Karpas-422 (cell line): ENCODE measurements at regions not wholly inside any gene's neighbourhood (a gene's known extent, or its start where the extent isn't known, plus 50 kb on each side); places are given as distances from the start of the nearest gene placed in this dataset.

Experiments
- DNase-seq: peaks from one replicate; pipeline ENCODE4 v3.0.0-alpha.2; 2015
- H2AFZ ChIP-seq: fragments of 200-600 bp; sonication (generic); 2 replicates; pipeline ENCODE4 v1.6.1; 2014; ENCODE audit warnings: antibody characterized with exemption, low read length, mixed read lengths
- H3K27ac ChIP-seq: fragments of 200-600 bp; sonication (generic); 2 replicates; pipeline ENCODE4 v1.5.1; 2014; ENCODE audit warnings: mild to moderate bottlenecking, low read length, moderate library complexity
- H3K27me3 ChIP-seq: fragments of 200-600 bp; sonication (generic); 2 replicates; pipeline ENCODE4 v1.6.1; 2014; ENCODE audit warnings: low read length, mixed read lengths
- H3K36me3 ChIP-seq: fragments of 200-600 bp; sonication (generic); 2 replicates; pipeline ENCODE4 v1.6.1; 2014; ENCODE audit warnings: low read length, mixed read lengths; ENCODE audit not compliant: insufficient read depth
- H3K4me1 ChIP-seq: fragments of 200-600 bp; sonication (generic); 2 replicates; pipeline ENCODE4 v1.6.1; 2014; ENCODE audit warnings: mild to moderate bottlenecking, low read length, mixed read lengths
- H3K4me2 ChIP-seq: fragments of 200-600 bp; sonication (generic); 2 replicates; pipeline ENCODE4 v1.6.1; 2014; ENCODE audit warnings: low read length, low read depth, mild to moderate bottlenecking; ENCODE audit not compliant: poor library complexity, severe bottlenecking
- H3K4me3 ChIP-seq: fragments of 200-600 bp; sonication (generic); 2 replicates; pipeline ENCODE4 v1.5.1; 2014; ENCODE audit warnings: mild to moderate bottlenecking, antibody characterized with exemption, low read length, mixed read lengths
- H3K79me2 ChIP-seq: fragments of 200-600 bp; sonication (generic); 2 replicates; pipeline ENCODE4 v1.6.1; 2014; ENCODE audit warnings: mild to moderate bottlenecking, low read length, mixed read lengths
- H3K9ac ChIP-seq: fragments of 200-600 bp; sonication (generic); 2 replicates; pipeline ENCODE4 v1.6.0; 2014; ENCODE audit warnings: low read length
- H3K9me2 ChIP-seq: fragments of 200-600 bp; sonication (generic), shearing (Covaris generic); replicated peaks from 2 replicates; pipeline ENCODE4 v1.6.0; 2014; ENCODE audit warnings: mild to moderate bottlenecking, low read length, moderate library complexity; ENCODE audit not compliant: insufficient read depth
- H3K9me3 ChIP-seq: fragments of 300-700, 200-600 bp; sonication (generic); 2 replicates; pipeline ENCODE4 v1.6.1; 2014; ENCODE audit warnings: low read length, mixed read lengths
- H4K20me1 ChIP-seq: fragments of 200-600 bp; sonication (generic); 2 replicates; pipeline ENCODE4 v1.6.1; 2014; ENCODE audit warnings: mild to moderate bottlenecking, antibody characterized with exemption, low read length, low read depth; ENCODE audit not compliant: insufficient read depth

- no peak overlapping the region for H3K27ac ChIP-seq
- no peaks in the 10 kb centered on the region for H3K9me2 ChIP-seq
- H3K79me2 ChIP-seq = no peaks in the 10 kb centered on the region
- H3K36me3 ChIP-seq = no peaks in the 10 kb centered on the region
- H3K4me3 ChIP-seq = no peak overlapping the region
- no peak overlapping the region for H3K4me2 ChIP-seq
- H2AFZ ChIP-seq = no peak overlapping the region
- H4K20me1 ChIP-seq = no peaks in the 10 kb centered on the region
- H3K9ac ChIP-seq = no peak overlapping the region
- no peaks in the 10 kb centered on the region for H3K27me3 ChIP-seq
- no peaks in the 10 kb centered on the region for H3K4me1 ChIP-seq
- DNase-seq = no peak
- no peaks in the 10 kb centered on the region for H3K9me3 ChIP-seq
Measured at GRCh38 chr12:13695781-13696180, 285.6 kb downstream of the GRIN2B start.

- H3K79me2 ChIP-seq = no peaks in the 10 kb centered on the region
- H3K4me3 ChIP-seq = no peak overlapping the region
- no peak overlapping the region for H3K9ac ChIP-seq
- no peaks in the 10 kb centered on the region for H3K9me2 ChIP-seq
- no peak for DNase-seq
- no peaks in the 10 kb centered on the region for H3K4me1 ChIP-seq
- no peak overlapping the region for H3K4me2 ChIP-seq
- no peaks in the 10 kb centered on the region for H4K20me1 ChIP-seq
- H3K36me3 ChIP-seq = no peaks in the 10 kb centered on the region
- no peaks in the 10 kb centered on the region for H3K27me3 ChIP-seq
- H3K27ac ChIP-seq = no peak overlapping the region
- no peak overlapping the region for H2AFZ ChIP-seq
- H3K9me3 ChIP-seq = no peaks in the 10 kb centered on the region
Measured at GRCh38 chr12:13692332-13692731, 289.1 kb downstream of the GRIN2B start.

GRCh38 chr12:13691598-13691997 is 289.8 kb downstream of the GRIN2B start:
- no peaks in the 10 kb centered on the region for H3K9me3 ChIP-seq
- no peaks in the 10 kb centered on the region for H3K27me3 ChIP-seq
- no peaks in the 10 kb centered on the region; the same call in 1 of the 2 replicates for H3K4me1 ChIP-seq
- H3K4me3 ChIP-seq = no peak overlapping the region
- DNase-seq = no peak
- H3K36me3 ChIP-seq = no peaks in the 10 kb centered on the region
- no peak overlapping the region for H2AFZ ChIP-seq
- no peak overlapping the region for H3K9ac ChIP-seq
- H3K27ac ChIP-seq = no peak overlapping the region
- no peak overlapping the region for H3K4me2 ChIP-seq
- H3K9me2 ChIP-seq = no peaks in the 10 kb centered on the region
- H3K79me2 ChIP-seq = no peaks in the 10 kb centered on the region
- no peaks in the 10 kb centered on the region for H4K20me1 ChIP-seq

- H3K27me3 ChIP-seq = no peaks in the 10 kb centered on the region
- H3K4me1 ChIP-seq = no peaks in the 10 kb centered on the region; the same call in 1 of the 2 replicates
- H3K9me3 ChIP-seq = no peaks in the 10 kb centered on the region
- H3K4me3 ChIP-seq = no peak overlapping the region
- no peak overlapping the region for H3K4me2 ChIP-seq
- no peaks in the 10 kb centered on the region for H3K79me2 ChIP-seq
- H3K9ac ChIP-seq = no peak overlapping the region
- H3K9me2 ChIP-seq = no peaks in the 10 kb centered on the region
- no peaks in the 10 kb centered on the region for H4K20me1 ChIP-seq
- no peak for DNase-seq
- no peaks in the 10 kb centered on the region for H3K36me3 ChIP-seq
- no peak overlapping the region for H2AFZ ChIP-seq
- no peak overlapping the region for H3K27ac ChIP-seq
Measured at GRCh38 chr12:13687633-13688032, 293.8 kb downstream of the GRIN2B start.

- Histone ChIP-seq H4K20me1 (no peaks in the 10 kb centered on the region), H3K79me2 (no peaks in the 10 kb centered on the region), H3K9ac (no peak overlapping the region), H3K4me1 (no peaks in the 10 kb centered on the region; the same call in 1 of the 2 replicates), H3K36me3 (no peaks in the 10 kb centered on the region), H2AFZ (no peak overlapping the region), H3K27ac (no peak overlapping the region), H3K4me2 (no peak overlapping the region), H3K9me2 (no peaks in the 10 kb centered on the region), H3K27me3 (no peaks in the 10 kb centered on the region), H3K9me3 (no peaks in the 10 kb centered on the region), H3K4me3 (no peak overlapping the region)
- DNase-seq = no peak
Measured at GRCh38 chr12:13686260-13686659, 295.1 kb downstream of the GRIN2B start.

- Histone ChIP-seq H3K27ac (no peak overlapping the region), H3K9ac (no peak overlapping the region)
- DNase-seq = no peak
Measured at GRCh38 chr12:13680916-13681315, 300.5 kb downstream of the GRIN2B start.

GRCh38 chr12:13676880-13677279 is 304.5 kb downstream of the GRIN2B start:
- H3K36me3 ChIP-seq = no peaks in the 10 kb centered on the region
- no peaks in the 10 kb centered on the region for H3K9me2 ChIP-seq
- H3K4me1 ChIP-seq = no peaks in the 10 kb centered on the region
- H3K9ac ChIP-seq = no peak overlapping the region
- H3K27ac ChIP-seq = no peak overlapping the region
- H3K9me3 ChIP-seq = no peaks in the 10 kb centered on the region
- H3K4me2 ChIP-seq = no peak overlapping the region
- H2AFZ ChIP-seq = no peak overlapping the region
- no peaks in the 10 kb centered on the region for H3K79me2 ChIP-seq
- no peaks in the 10 kb centered on the region for H4K20me1 ChIP-seq
- no peaks in the 10 kb centered on the region for H3K27me3 ChIP-seq
- H3K4me3 ChIP-seq = no peak overlapping the region
- no peak for DNase-seq

More at GRCh38 chr12:13680916-13681315, 300.5 kb downstream of the GRIN2B start:
- H3K79me2 ChIP-seq = no peaks in the 10 kb centered on the region
- H3K9me2 ChIP-seq = no peaks in the 10 kb centered on the region
- H3K4me2 ChIP-seq = no peak overlapping the region
- H4K20me1 ChIP-seq = no peaks in the 10 kb centered on the region
- H3K9me3 ChIP-seq = no peaks in the 10 kb centered on the region
- H3K27me3 ChIP-seq = no peaks in the 10 kb centered on the region
- H2AFZ ChIP-seq = no peak overlapping the region
- no peak overlapping the region for H3K4me3 ChIP-seq
- no peaks in the 10 kb centered on the region for H3K4me1 ChIP-seq
- H3K36me3 ChIP-seq = no peaks in the 10 kb centered on the region

- Histone ChIP-seq H3K27ac (no peak overlapping the region), H3K9me3 (no peaks in the 10 kb centered on the region), H3K79me2 (no peaks in the 10 kb centered on the region), H3K4me3 (no peak overlapping the region), H3K9me2 (no peaks in the 10 kb centered on the region), H3K4me1 (no peaks in the 10 kb centered on the region), H2AFZ (no peak overlapping the region), H3K9ac (no peak overlapping the region), H3K4me2 (no peak overlapping the region), H3K36me3 (no peaks in the 10 kb centered on the region), H4K20me1 (no peaks in the 10 kb centered on the region), H3K27me3 (no peaks in the 10 kb centered on the region)
- DNase-seq = no peak
Measured at GRCh38 chr12:13670285-13670866, 311.0 kb downstream of the GRIN2B start.

GRCh38 chr12:13668880-13669279 is 312.5 kb downstream of the GRIN2B start:
- no peaks in the 10 kb centered on the region for H3K9me3 ChIP-seq
- H3K9ac ChIP-seq = no peak overlapping the region
- H4K20me1 ChIP-seq = no peaks in the 10 kb centered on the region
- no peak overlapping the region for H3K4me2 ChIP-seq
- H3K79me2 ChIP-seq = no peaks in the 10 kb centered on the region
- H3K27me3 ChIP-seq = no peaks in the 10 kb centered on the region
- no peak overlapping the region for H2AFZ ChIP-seq
- H3K36me3 ChIP-seq = no peaks in the 10 kb centered on the region
- no peak for DNase-seq
- no peaks in the 10 kb centered on the region for H3K4me1 ChIP-seq
- no peak overlapping the region for H3K27ac ChIP-seq
- no peak overlapping the region for H3K4me3 ChIP-seq
- no peaks in the 10 kb centered on the region for H3K9me2 ChIP-seq
